K562 (cell line): ENCODE measurements at regions not wholly inside any gene's neighbourhood (a gene's known extent, or its start where the extent isn't known, plus 50 kb on each side); places are given as distances from the start of the nearest gene placed in this dataset.

Experiments used
- ATAC-seq: fragments of 200-7000 bp; cut with Tn5 transposase; 3 replicates; pipeline ENCODE4 v1.9.1; 2020; ENCODE audit warnings: moderate library complexity
- BruUV-seq: library from RNA; stranded (reverse); fragments of 400-500 nt; replicated peaks from 2 replicates; lab custom pipeline; 2021; lab: Mats Ljungman, UMichigan
- CTCF ChIA-PET: fragments of 300-600 bp; formaldehyde crosslinking; extraction: SDS; loops from one replicate; lab custom pipeline; 2021; ENCODE audit warnings: low intra/inter-chr PET ratio; lab: Yijun Ruan, JAX
- POLR2A ChIA-PET: fragments of 300-600, 350-650 bp; sonication (Branson Sonifier 250); formaldehyde crosslinking; extraction: SDS; loops from one replicate; lab custom pipeline; 2021; ENCODE audit warnings: antibody characterized with exemption, inconsistent platforms; lab: Yijun Ruan, JAX
- DNase-seq, 4 experiments: peaks; one replicate each; pipeline versions ENCODE4 v3.0.0 to v3.0.0-alpha.2; 2011 to 2018; ENCODE audit warnings: low spot score in 3 of 4, mixed read lengths in 3 of 4; ENCODE audit errors: extremely low read depth in 1 of 4
- FAIRE-seq: peaks from 2 replicates; lab custom pipeline; 2011; peaks lifted over from hg19 to GRCh38; lab: Jason Lieb, UNC
- H2AFZ ChIP-seq: 2 replicates; pipeline ENCODE4 v1.6.0; 2011; ENCODE audit warnings: low read depth, low read length, control low read depth, inconsistent platforms
- H3K27ac ChIP-seq: fragments of 200-600 bp; 3 replicates; pipeline ENCODE4 v1.8.0; 2011; ENCODE audit warnings: low read depth, mild to moderate bottlenecking, control low read depth, inconsistent platforms, low read length, moderate library complexity, mixed read lengths; ENCODE audit errors: extremely low read depth
- H3K27me3 ChIP-seq, 2 experiments: fragments of 300-600 bp in 1 of 2; 2 replicates in 1 of 2; 3 replicates in 1 of 2; pipeline versions ENCODE4 v1.6.0 to v1.8.0; 2011; ENCODE audit warnings: inconsistent platforms in 2 of 2, low read length in 2 of 2, mild to moderate bottlenecking in 1 of 2, mixed read lengths in 1 of 2, moderate library complexity in 1 of 2; ENCODE audit not compliant: control insufficient read depth in 2 of 2, insufficient read depth in 2 of 2
- H3K36me3 ChIP-seq: fragments of 300-600 bp; 3 replicates; pipeline ENCODE4 v1.8.0; 2011; ENCODE audit warnings: mild to moderate bottlenecking, low read length, inconsistent platforms; ENCODE audit not compliant: control insufficient read depth, insufficient read depth
- H3K4me1 ChIP-seq, 2 experiments: fragments of 200-600 bp in 1 of 2; replicated peaks in 1 of 2; 2 replicates in 1 of 2; 3 replicates in 1 of 2; pipeline versions ENCODE4 v1.5.1 to v1.8.0; 2011; ENCODE audit warnings: inconsistent platforms in 2 of 2, low read length in 2 of 2, mild to moderate bottlenecking in 1 of 2, mixed read lengths in 1 of 2, moderate library complexity in 1 of 2; ENCODE audit not compliant: control insufficient read depth in 2 of 2, insufficient read depth in 2 of 2
- H3K4me2 ChIP-seq: 2 replicates; pipeline ENCODE4 v1.6.1; 2011; ENCODE audit warnings: low read length, control low read depth, inconsistent platforms, mixed read lengths; ENCODE audit not compliant: insufficient read depth
- H3K4me3 ChIP-seq: fragments of 200-600 bp; sonication (generic), shearing (Covaris generic); 2 replicates; pipeline ENCODE4 v1.5.1; 2016; ENCODE audit warnings: control low read depth, inconsistent platforms
- H3K79me2 ChIP-seq: fragments of 200-600 bp; 3 replicates; pipeline ENCODE4 v1.8.0; 2011; ENCODE audit warnings: low read length, inconsistent platforms; ENCODE audit not compliant: control insufficient read depth, insufficient read depth
- H3K9ac ChIP-seq, 2 experiments: 2 replicates each; pipeline versions ENCODE4 v1.6.0 to v1.6.1; 2011; ENCODE audit warnings: low read depth in 2 of 2, low read length in 2 of 2, control low read depth in 1 of 2, inconsistent platforms in 1 of 2, mild to moderate bottlenecking in 1 of 2, mixed read lengths in 1 of 2; ENCODE audit not compliant: insufficient read depth in 1 of 2
- H3K9me1 ChIP-seq: one replicate; pipeline ENCODE4 v1.6.0; 2011; ENCODE audit warnings: inconsistent platforms, mild to moderate bottlenecking, low read length, moderate library complexity; ENCODE audit not compliant: control insufficient read depth, insufficient read depth
- H3K9me3 ChIP-seq: replicated peaks from 2 replicates; pipeline ENCODE4 v1.5.1; 2011; ENCODE audit warnings: low read depth, low read length, inconsistent platforms; ENCODE audit not compliant: control insufficient read depth, insufficient read depth
- H4K20me1 ChIP-seq: replicated peaks from 2 replicates; pipeline ENCODE4 v1.6.1; 2011; ENCODE audit warnings: low read length, inconsistent platforms, mixed read lengths; ENCODE audit not compliant: control insufficient read depth, insufficient read depth
- ARID2 ChIP-seq: fragments of 450-650 bp; IDR thresholded peaks from 2 replicates; pipeline ENCODE4 v1.6.1; 2017; ENCODE audit warnings: antibody characterized with exemption, mild to moderate bottlenecking
- RAD51 ChIP-seq: fragments of 450-650 bp; IDR thresholded peaks from 2 replicates; pipeline ENCODE4 v1.7.1; 2016; ENCODE audit warnings: low read depth, mild to moderate bottlenecking, borderline replicate concordance
- ZBTB12 ChIP-seq: fragments of 250-450 bp; sonication (Bioruptor Pico); IDR thresholded peaks from 2 replicates; pipeline ENCODE4 v1.4.0; 2020
- ZNF778 ChIP-seq: fragments of 450-650 bp; formaldehyde crosslinking; IDR thresholded peaks from 2 replicates; pipeline ENCODE4 v1.4.0; 2020; ENCODE audit warnings: mild to moderate bottlenecking, moderate library complexity
- WGBS: fragments of 100-300 bp; shearing (Covaris generic); methylation state at CpG from one replicate; pipeline ENCODE4 v1.1.6; 2016; ENCODE audit warnings: low coverage, mixed read lengths; ENCODE audit not compliant: insufficient coverage; ENCODE audit errors: missing lambda C conversion rate; 5-methylcytosine and 5-hydroxymethylcytosine counted together
- in situ Hi-C: fragments of 300-500 bp; cut with MboI; formaldehyde crosslinking; loops from 4 replicates; pipeline ENCODE4 v1.15.0; 2018; ENCODE audit warnings: inconsistent platforms, mixed read lengths
- intact Hi-C: fragments of 100-400 bp; cut with micrococcal nuclease; formaldehyde crosslinking; loops from 2 replicates; pipeline ENCODE4 v1.14.2; 2022

- Histone ChIP-seq H3K4me3 (no peak overlapping the region), H3K36me3 (no peaks in the 10 kb centered on the region), H3K27ac (no peak overlapping the region), H4K20me1 (no peaks in the 10 kb centered on the region), H3K9ac (no peak overlapping the region), H3K27me3 (peaks cover 0 to 16% of the 10 kb centered on the region in 2 experiments; a peak in 2 of 5 replicates), H3K4me1 (no peaks in the 10 kb centered on the region; a peak in 2 of 5 replicates), H3K9me3 (no peaks in the 10 kb centered on the region), H3K4me2 (no peak overlapping the region), H2AFZ (no peak overlapping the region), H3K9me1 (no peaks in the 10 kb centered on the region), H3K79me2 (no peaks in the 10 kb centered on the region)
- no peak for TF ChIP-seq ZBTB12 (CRISPR knock-in tag)
- TF ChIP-seq ZNF778 (CRISPR knock-in tag), result no peak
- no peak for TF ChIP-seq RAD51
- no peak for TF ChIP-seq ARID2
- ChIA-PET POLR2A (interaction anchor here (0.5 to 0.6 kb wide), 2 partner anchors 233 to 1573 kb away, joined by 3 to 4 read pairs; no protein-coding TSS in a partner anchor), CTCF (no interaction called here)
- intact Hi-C loops (no loop called here), in situ Hi-C loops (no loop called here)
- no TSS peak for BruUV-seq
- ATAC-seq (no peak), DNase-seq (no peak), FAIRE-seq (no peak)
- 0% methylated on average over 7 of the region's 7 CpGs for WGBS
Observed at GRCh38 chr6:142700671-142701312, 244.2 kb downstream of the HIVEP2 start.
